Activated T-helper 2 cell treated with anti-CD3 and anti-CD28 coated beads, Interferon-gamma antibody, Interleukin-2, Interleukin-4, amounts not matched to agents 10 μg/mL and 5 μg/mL and 100 μg/mL, durations not matched to agents 14 hours and 24 hours and 36 hours (primary cell): ENCODE measurements at regions not wholly inside any gene's neighbourhood (a gene's known extent, or its start where the extent isn't known, plus 50 kb on each side); places are given as distances from the start of the nearest gene placed in this dataset.
A peak's percentile ranks its signal among the peaks of the same experiment; 100 is the strongest.

Source experiments
- DNase-seq: peaks from one replicate; pipeline ENCODE4 v3.0.0; 2021; ENCODE audit warnings: low spot score
- H3K27ac Mint-ChIP-seq: one replicate; pipeline ENCODE4 v1.8.0; 2021; ENCODE audit warnings: mixed read lengths
- H3K27me3 Mint-ChIP-seq: one replicate; pipeline ENCODE4 v1.8.0; 2021; ENCODE audit warnings: low read depth, mixed read lengths
- H3K36me3 Mint-ChIP-seq: one replicate; pipeline ENCODE4 v1.8.0; 2021; ENCODE audit warnings: low read depth, mixed read lengths
- H3K4me1 Mint-ChIP-seq: one replicate; pipeline ENCODE4 v1.8.0; 2021; ENCODE audit warnings: low read depth, mixed read lengths
- H3K4me3 Mint-ChIP-seq: one replicate; pipeline ENCODE4 v1.8.0; 2021; ENCODE audit warnings: low read depth, mild to moderate bottlenecking, moderate library complexity, mixed read lengths
- H3K9me3 Mint-ChIP-seq: one replicate; pipeline ENCODE4 v1.8.0; 2021; ENCODE audit warnings: mixed read lengths
- intact Hi-C: fragments of 100-400 bp; cut with micrococcal nuclease; formaldehyde crosslinking; loops from one replicate; pipeline ENCODE4 v1.15.1; 2023

GRCh38 chr1:88149686-88150085 lies 534.4 kb upstream of the PKN2 start:
- Mint-ChIP-seq H3K27ac (no peak overlapping the region), H3K36me3 (no peaks in the 10 kb centered on the region), H3K9me3 (no peaks in the 10 kb centered on the region), H3K4me1 (no peaks in the 10 kb centered on the region), H3K27me3 (no peaks in the 10 kb centered on the region), H3K4me3 (no peak overlapping the region)
- no peak for DNase-seq
- intact Hi-C loops, result no loop called here

GRCh38 chr1:88150330-88150729 lies 533.7 kb upstream of the PKN2 start:
- H3K36me3 Mint-ChIP-seq, result no peaks in the 10 kb centered on the region
- no peak overlapping the region for H3K27ac Mint-ChIP-seq
- no peaks in the 10 kb centered on the region for H3K27me3 Mint-ChIP-seq
- no peaks in the 10 kb centered on the region for H3K4me1 Mint-ChIP-seq
- intact Hi-C loops, result no loop called here
- no peak for DNase-seq
- H3K4me3 Mint-ChIP-seq, result no peak overlapping the region
- H3K9me3 Mint-ChIP-seq, result no peaks in the 10 kb centered on the region

GRCh38 chr1:88163187-88163586 lies 520.9 kb upstream of the PKN2 start:
- Mint-ChIP-seq H3K9me3 (no peaks in the 10 kb centered on the region), H3K36me3 (no peaks in the 10 kb centered on the region), H3K4me3 (no peak overlapping the region)

GRCh38 chr1:88168126-88168525 lies 515.9 kb upstream of the PKN2 start:
- H3K4me1 Mint-ChIP-seq, result no peaks in the 10 kb centered on the region
- no peak for DNase-seq
- H3K9me3 Mint-ChIP-seq, result no peaks in the 10 kb centered on the region
- no peak overlapping the region for H3K4me3 Mint-ChIP-seq
- H3K27ac Mint-ChIP-seq, result no peak overlapping the region
- H3K36me3 Mint-ChIP-seq, result no peaks in the 10 kb centered on the region
- peaks cover 3% of the 10 kb centered on the region for H3K27me3 Mint-ChIP-seq
- intact Hi-C loops, result no loop called here

More at GRCh38 chr1:88163187-88163586, 520.9 kb upstream of the PKN2 start:
- intact Hi-C loops, result no loop called here
- H3K27me3 Mint-ChIP-seq, result peaks cover 2% of the 10 kb centered on the region
- no peak for DNase-seq
- no peaks in the 10 kb centered on the region for H3K4me1 Mint-ChIP-seq
- no peak overlapping the region for H3K27ac Mint-ChIP-seq

- H3K4me1 Mint-ChIP-seq, result no peaks in the 10 kb centered on the region
- no peak for DNase-seq
- no peaks in the 10 kb centered on the region for H3K36me3 Mint-ChIP-seq
- H3K27me3 Mint-ChIP-seq, result peaks cover 3% of the 10 kb centered on the region
- no peaks in the 10 kb centered on the region for H3K9me3 Mint-ChIP-seq
- no peak overlapping the region for H3K4me3 Mint-ChIP-seq
- intact Hi-C loops, result no loop called here
- H3K27ac Mint-ChIP-seq, result no peak overlapping the region
Measured at GRCh38 chr1:88169139-88169538, 514.9 kb upstream of the PKN2 start.

- Mint-ChIP-seq H3K9me3 (no peaks in the 10 kb centered on the region), H3K4me1 (no peaks in the 10 kb centered on the region), H3K36me3 (no peaks in the 10 kb centered on the region), H3K27me3 (peaks cover 3% of the 10 kb centered on the region), H3K4me3 (no peak overlapping the region), H3K27ac (no peak overlapping the region)
- no peak for DNase-seq
- intact Hi-C loops, result no loop called here
Measured at GRCh38 chr1:88169939-88170338, 514.1 kb upstream of the PKN2 start.

- Mint-ChIP-seq H3K27ac (no peak overlapping the region), H3K9me3 (no peaks in the 10 kb centered on the region), H3K36me3 (no peaks in the 10 kb centered on the region), H3K4me1 (no peaks in the 10 kb centered on the region), H3K27me3 (peaks cover 5% of the 10 kb centered on the region), H3K4me3 (no peak overlapping the region)
- intact Hi-C loops, result no loop called here
- no peak for DNase-seq
Measured at GRCh38 chr1:88175120-88175630, 508.9 kb upstream of the PKN2 start.

- no peak overlapping the region for H3K27ac Mint-ChIP-seq
- no peak overlapping the region for H3K4me3 Mint-ChIP-seq
- peaks cover 5% of the 10 kb centered on the region for H3K27me3 Mint-ChIP-seq
- no peak for DNase-seq
- intact Hi-C loops, result no loop called here
- H3K9me3 Mint-ChIP-seq, result no peaks in the 10 kb centered on the region
- no peaks in the 10 kb centered on the region for H3K36me3 Mint-ChIP-seq
- no peaks in the 10 kb centered on the region for H3K4me1 Mint-ChIP-seq
Measured at GRCh38 chr1:88175631-88176226, 508.3 kb upstream of the PKN2 start.

GRCh38 chr1:88179943-88180342 lies 504.1 kb upstream of the PKN2 start:
- no peak for DNase-seq
- peaks cover 2% of the 10 kb centered on the region for H3K27me3 Mint-ChIP-seq
- intact Hi-C loops, result loop anchor here (5.0 kb wide), 1 partner anchor 417 kb away; no protein-coding TSS in a partner anchor
- H3K27ac Mint-ChIP-seq, result no peak overlapping the region
- no peak overlapping the region for H3K4me3 Mint-ChIP-seq
- H3K36me3 Mint-ChIP-seq, result no peaks in the 10 kb centered on the region
- H3K9me3 Mint-ChIP-seq, result no peaks in the 10 kb centered on the region
- H3K4me1 Mint-ChIP-seq, result no peaks in the 10 kb centered on the region

GRCh38 chr1:88180449-88181108 lies 503.5 kb upstream of the PKN2 start:
- no peaks in the 10 kb centered on the region for H3K36me3 Mint-ChIP-seq
- no peaks in the 10 kb centered on the region for H3K4me1 Mint-ChIP-seq
- H3K9me3 Mint-ChIP-seq, result no peaks in the 10 kb centered on the region
- peak; percentile 45 for DNase-seq
- intact Hi-C loops, result loop anchor here (5.0 kb wide), 1 partner anchor 417 kb away; no protein-coding TSS in a partner anchor
- H3K27me3 Mint-ChIP-seq, result peaks cover 2% of the 10 kb centered on the region
- no peak overlapping the region for H3K4me3 Mint-ChIP-seq
- H3K27ac Mint-ChIP-seq, result no peak overlapping the region

GRCh38 chr1:88186911-88187310 lies 497.2 kb upstream of the PKN2 start:
- Mint-ChIP-seq H3K27ac (no peak overlapping the region), H3K9me3 (no peaks in the 10 kb centered on the region), H3K4me3 (no peak overlapping the region), H3K36me3 (no peaks in the 10 kb centered on the region), H3K4me1 (peaks cover 4% of the 10 kb centered on the region), H3K27me3 (no peaks in the 10 kb centered on the region)
- no peak for DNase-seq
- intact Hi-C loops, result no loop called here

- intact Hi-C loops, result no loop called here
- Mint-ChIP-seq H3K9me3 (no peaks in the 10 kb centered on the region), H3K27me3 (peaks cover 3% of the 10 kb centered on the region), H3K4me3 (no peak overlapping the region), H3K36me3 (no peaks in the 10 kb centered on the region), H3K27ac (no peak overlapping the region), H3K4me1 (peaks cover 5% of the 10 kb centered on the region)
- DNase-seq, result no peak
Measured at GRCh38 chr1:88188038-88188437, 496.0 kb upstream of the PKN2 start.

GRCh38 chr1:88189525-88189924 lies 494.5 kb upstream of the PKN2 start:
- Mint-ChIP-seq H3K27ac (no peak overlapping the region), H3K4me1 (peaks cover 5% of the 10 kb centered on the region), H3K27me3 (peaks cover 6% of the 10 kb centered on the region), H3K4me3 (no peak overlapping the region), H3K9me3 (no peaks in the 10 kb centered on the region), H3K36me3 (no peaks in the 10 kb centered on the region)
- intact Hi-C loops, result no loop called here
- no peak for DNase-seq
